BJ (cell line): ENCODE measurements at regions not wholly inside any gene's neighbourhood (a gene's known extent, or its start where the extent isn't known, plus 50 kb on each side); places are given as distances from the start of the nearest gene placed in this dataset.

Experiments
- CTCF ChIA-PET: fragments of 350-600 bp; formaldehyde crosslinking; extraction: SDS; loops from one replicate; lab custom pipeline; 2021; ENCODE audit warnings: antibody characterized with exemption, inconsistent platforms; lab: Yijun Ruan, JAX
- POLR2A ChIA-PET: fragments of 300-600 bp; sonication (Branson Sonifier 250); formaldehyde crosslinking; extraction: SDS; loops from one replicate; lab custom pipeline; 2021; ENCODE audit warnings: antibody characterized with exemption; lab: Charles Lee
- DNase-seq: peaks from one replicate; pipeline ENCODE4 v3.0.0-alpha.2; 2011; ENCODE audit warnings: low read depth
- H3K27me3 ChIP-seq: 2 replicates; pipeline ENCODE4 v1.6.0; 2011; ENCODE audit warnings: low read length; ENCODE audit not compliant: control insufficient read depth, insufficient read depth
- H3K36me3 ChIP-seq: 2 replicates; pipeline ENCODE4 v1.5.1; 2011; ENCODE audit warnings: low read length; ENCODE audit not compliant: control insufficient read depth, insufficient read depth
- H3K4me3 ChIP-seq: 2 replicates; pipeline ENCODE4 v1.5.1; 2011; ENCODE audit warnings: low read depth, mild to moderate bottlenecking, control low read depth, low read length
- CTCF ChIP-seq: IDR thresholded peaks from 2 replicates; pipeline ENCODE4 v1.5.1; 2011; ENCODE audit warnings: low read depth, mild to moderate bottlenecking, control low read depth, inconsistent platforms, low read length, moderate library complexity; ENCODE audit not compliant: insufficient read depth

- H3K27me3 ChIP-seq, result no peaks in the 10 kb centered on the region
- H3K4me3 ChIP-seq, result no peak overlapping the region
- H3K36me3 ChIP-seq, result no peaks in the 10 kb centered on the region
- no peak for DNase-seq
- TF ChIP-seq CTCF, result no peak
- ChIA-PET CTCF (no interaction called here), POLR2A (no interaction called here)
Observed at GRCh38 chr5:29905626-29906353, 1287.7 kb upstream of the CDH6 start.

GRCh38 chr5:29902859-29903258 is 1290.6 kb upstream of the CDH6 start:
- POLR2A ChIA-PET, result no interaction called here

GRCh38 chr5:29899583-29899982 is 1293.9 kb upstream of the CDH6 start:
- POLR2A ChIA-PET, result no interaction called here
- CTCF ChIA-PET, result no interaction called here
- Histone ChIP-seq H3K27me3 (no peaks in the 10 kb centered on the region), H3K4me3 (no peak overlapping the region), H3K36me3 (no peaks in the 10 kb centered on the region)
- no peak for TF ChIP-seq CTCF
- no peak for DNase-seq

More at GRCh38 chr5:29902859-29903258, 1290.6 kb upstream of the CDH6 start:
- DNase-seq, result no peak
- Histone ChIP-seq H3K27me3 (no peaks in the 10 kb centered on the region), H3K36me3 (no peaks in the 10 kb centered on the region), H3K4me3 (no peak overlapping the region)
- CTCF ChIA-PET, result no interaction called here
- no peak for TF ChIP-seq CTCF

GRCh38 chr5:29897916-29898315 is 1295.6 kb upstream of the CDH6 start:
- DNase-seq, result no peak
- H3K4me3 ChIP-seq, result no peak overlapping the region
- ChIA-PET CTCF (no interaction called here), POLR2A (no interaction called here)
- no peaks in the 10 kb centered on the region for H3K36me3 ChIP-seq
- no peaks in the 10 kb centered on the region for H3K27me3 ChIP-seq
- TF ChIP-seq CTCF, result no peak

GRCh38 chr5:29896646-29897045 is 1296.8 kb upstream of the CDH6 start:
- no peak overlapping the region for H3K4me3 ChIP-seq
- TF ChIP-seq CTCF, result no peak
- CTCF ChIA-PET, result interaction anchor here (0.6 kb wide), 1 partner anchor 46 kb away, joined by 4 read pairs; no protein-coding TSS in a partner anchor
- POLR2A ChIA-PET, result no interaction called here
- no peaks in the 10 kb centered on the region for H3K36me3 ChIP-seq
- H3K27me3 ChIP-seq, result no peaks in the 10 kb centered on the region
- DNase-seq, result no peak
